OCI-LY1 (cell line): ENCODE measurements at regions not wholly inside any gene's neighbourhood (a gene's known extent, or its start where the extent isn't known, plus 50 kb on each side); places are given as distances from the start of the nearest gene placed in this dataset.

Experiments used
- H2AFZ ChIP-seq: fragments of 200-600 bp; sonication (generic), shearing (Covaris generic); 2 replicates; pipeline ENCODE4 v1.6.0; 2014; ENCODE audit warnings: antibody characterized with exemption, mild to moderate bottlenecking, low read length
- H3F3A ChIP-seq: fragments of 200-600 bp; sonication (generic), shearing (Covaris generic); 2 replicates; pipeline ENCODE4 v1.6.0; 2014; ENCODE audit warnings: mild to moderate bottlenecking, antibody characterized with exemption, low read length, moderate library complexity; ENCODE audit not compliant: insufficient read depth
- H3K27ac ChIP-seq: fragments of 200-600 bp; sonication (generic); 2 replicates; pipeline ENCODE4 v1.5.1; 2014; ENCODE audit warnings: low read length, mixed run types, mild to moderate bottlenecking, low read depth; ENCODE audit not compliant: poor library complexity, severe bottlenecking
- H3K27me3 ChIP-seq: fragments of 200-600 bp; sonication (generic); 2 replicates; pipeline ENCODE4 v1.6.0; 2014; ENCODE audit warnings: antibody characterized with exemption, mild to moderate bottlenecking, low read length, moderate library complexity; ENCODE audit not compliant: insufficient read depth
- H3K36me3 ChIP-seq: fragments of 200-600 bp; sonication (generic); 2 replicates; pipeline ENCODE4 v1.6.1; 2014; ENCODE audit warnings: mild to moderate bottlenecking, antibody characterized with exemption, low read length, moderate library complexity, mixed read lengths; ENCODE audit not compliant: insufficient read depth
- H3K4me1 ChIP-seq: fragments of 200-600 bp; sonication (generic); 2 replicates; pipeline ENCODE4 v1.5.1; 2014; ENCODE audit warnings: mild to moderate bottlenecking, low read length, moderate library complexity; ENCODE audit not compliant: insufficient read depth, severe bottlenecking
- H3K4me2 ChIP-seq: fragments of 200-600 bp; sonication (generic), shearing (Covaris generic); 2 replicates; pipeline ENCODE4 v1.6.1; 2014; ENCODE audit warnings: low read length
- H3K4me3 ChIP-seq: fragments of 200-600 bp; sonication (generic); 2 replicates; pipeline ENCODE4 v1.5.1; 2014; ENCODE audit warnings: low read length, low read depth, mild to moderate bottlenecking, mixed read lengths; ENCODE audit not compliant: poor library complexity, severe bottlenecking
- H3K79me2 ChIP-seq: fragments of 200-600 bp; shearing (Covaris generic); 2 replicates; pipeline ENCODE4 v1.6.1; 2016; ENCODE audit warnings: mixed run types, low read length, mixed read lengths; ENCODE audit not compliant: insufficient read depth
- H3K9ac ChIP-seq: fragments of 200-600 bp; sonication (generic), shearing (Covaris generic); 2 replicates; pipeline ENCODE4 v1.6.1; 2014; ENCODE audit warnings: mild to moderate bottlenecking, low read length, mixed read lengths
- H3K9me2 ChIP-seq: fragments of 200-600 bp; sonication (generic), shearing (Covaris generic); 2 replicates; pipeline ENCODE4 v1.6.1; 2014; ENCODE audit warnings: low read depth, mild to moderate bottlenecking, low read length, mixed read lengths
- H3K9me3 ChIP-seq: fragments of 200-600 bp; shearing (Covaris generic); 2 replicates; pipeline ENCODE4 v1.6.1; 2014; ENCODE audit warnings: low read length, mixed read lengths
- H4K20me1 ChIP-seq: fragments of 200-600 bp; sonication (generic), shearing (Covaris generic); 2 replicates; pipeline ENCODE4 v1.6.0; 2016; ENCODE audit warnings: mild to moderate bottlenecking, low read length; ENCODE audit not compliant: insufficient read depth
- CTCF ChIP-seq: fragments of 200-600 bp; sonication (generic), shearing (Covaris generic); IDR thresholded peaks from 2 replicates; pipeline ENCODE4 v1.5.1; 2017; ENCODE audit warnings: mild to moderate bottlenecking, antibody characterized with exemption, low read length, moderate library complexity, mixed read lengths
- EZH2 ChIP-seq: fragments of 200-600 bp; sonication (generic), shearing (Covaris generic); IDR thresholded peaks from 2 replicates; pipeline ENCODE4 v1.8.0; 2017; ENCODE audit warnings: borderline replicate concordance, mixed run types, mild to moderate bottlenecking, antibody characterized with exemption, low read length, moderate library complexity, mixed read lengths

DNA sequence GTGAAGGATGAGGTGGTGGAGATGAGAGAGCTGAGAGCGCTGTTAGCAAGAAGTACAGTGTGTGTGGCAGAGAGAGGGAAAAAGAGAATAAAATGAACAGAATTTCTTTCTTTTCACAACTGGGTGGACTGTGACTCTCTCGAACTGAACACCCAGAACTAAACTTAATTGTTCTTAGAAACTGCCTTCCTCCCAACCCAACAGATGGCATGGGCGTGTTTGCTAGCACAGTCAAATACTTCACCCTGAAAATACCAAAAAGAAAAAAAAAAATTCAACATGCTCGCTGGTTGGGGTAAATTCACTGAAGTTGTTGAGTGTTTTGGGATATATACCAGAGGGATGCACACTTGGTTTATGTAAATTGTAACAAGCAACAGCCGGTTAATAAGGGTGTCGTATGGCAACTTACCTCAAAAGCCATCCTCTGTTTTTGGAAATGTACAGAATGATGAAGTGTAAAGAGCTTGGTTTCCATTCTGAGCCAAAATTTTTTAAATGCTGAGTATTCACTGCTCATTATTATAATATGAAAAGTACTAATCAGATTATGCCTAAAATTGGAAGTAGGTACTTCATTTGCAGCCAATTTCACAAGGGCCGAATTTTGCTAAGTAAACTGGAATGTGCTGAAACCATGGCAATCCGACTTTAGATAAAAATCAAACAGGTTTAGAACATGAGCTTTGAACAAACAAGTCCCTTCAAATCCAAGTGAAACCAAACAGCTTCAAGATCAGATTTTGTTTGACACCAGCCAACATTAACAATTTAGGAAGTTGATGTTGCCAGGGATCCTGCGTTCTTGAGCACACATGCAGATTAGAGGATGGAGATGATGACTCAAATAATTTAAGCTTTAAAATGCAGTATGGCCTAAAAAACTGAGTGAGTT is 115.8 kb downstream of the ZIC5 start:
- H3F3A ChIP-seq = no peaks in the 10 kb centered on the region
- H3K36me3 ChIP-seq = no peaks in the 10 kb centered on the region
- no peaks in the 10 kb centered on the region for H3K27me3 ChIP-seq
- no peaks in the 10 kb centered on the region for H3K79me2 ChIP-seq
- no peak overlapping the region for H3K4me2 ChIP-seq
- no peak overlapping the region for H3K9ac ChIP-seq
- TF ChIP-seq EZH2 = no peak
- no peak for TF ChIP-seq CTCF
- no peak overlapping the region for H3K4me3 ChIP-seq
- H3K4me1 ChIP-seq = no peaks in the 10 kb centered on the region
- H4K20me1 ChIP-seq = no peaks in the 10 kb centered on the region
- no peak overlapping the region for H2AFZ ChIP-seq
- H3K9me2 ChIP-seq = no peaks in the 10 kb centered on the region
- no peaks in the 10 kb centered on the region for H3K9me3 ChIP-seq
- no peak overlapping the region for H3K27ac ChIP-seq

GRCh38 chr13:99854366-99854765 is 117.2 kb downstream of the ZIC5 start:
- Histone ChIP-seq H4K20me1 (no peaks in the 10 kb centered on the region), H3K79me2 (no peaks in the 10 kb centered on the region), H3K27me3 (no peaks in the 10 kb centered on the region), H3K9me2 (no peaks in the 10 kb centered on the region), H3K9me3 (no peaks in the 10 kb centered on the region), H3K27ac (no peak overlapping the region), H3K36me3 (no peaks in the 10 kb centered on the region), H2AFZ (no peak overlapping the region), H3K4me2 (no peak overlapping the region), H3K4me3 (no peak overlapping the region), H3K4me1 (no peaks in the 10 kb centered on the region), H3F3A (no peaks in the 10 kb centered on the region), H3K9ac (no peak overlapping the region)
- TF ChIP-seq EZH2 (no peak), CTCF (no peak)

DNA sequence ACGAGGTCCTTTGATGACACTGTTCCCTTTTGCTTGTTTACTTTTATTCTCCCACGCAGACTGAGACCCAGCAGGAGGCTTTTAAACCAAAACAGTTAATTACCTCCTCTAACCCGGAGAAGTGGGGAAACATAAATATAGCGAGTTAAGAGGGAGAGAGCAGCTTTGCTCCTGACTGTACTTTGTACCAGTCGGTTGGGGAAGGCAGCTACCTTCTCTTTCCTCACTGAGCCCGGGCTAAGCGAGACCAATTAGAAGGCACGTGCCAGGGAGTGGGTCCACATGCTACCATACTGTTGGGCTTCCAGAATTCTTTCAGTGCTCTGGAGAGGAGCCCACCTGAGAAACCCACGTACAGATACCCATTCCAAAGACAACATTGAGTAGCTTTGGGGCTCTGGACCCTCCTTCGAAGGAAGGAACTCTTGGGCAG is 124.2 kb downstream of the ZIC5 start:
- H3K27me3 ChIP-seq = no peaks in the 10 kb centered on the region
- no peaks in the 10 kb centered on the region for H3K9me2 ChIP-seq
- H3K9me3 ChIP-seq = no peaks in the 10 kb centered on the region
- H3K4me3 ChIP-seq = no peak overlapping the region
- TF ChIP-seq EZH2 (no peak), CTCF (no peak)
- H2AFZ ChIP-seq = no peak overlapping the region
- H3F3A ChIP-seq = no peaks in the 10 kb centered on the region
- H3K27ac ChIP-seq = no peak overlapping the region
- H3K36me3 ChIP-seq = no peaks in the 10 kb centered on the region
- H3K4me2 ChIP-seq = no peak overlapping the region
- H3K9ac ChIP-seq = no peak overlapping the region
- H3K79me2 ChIP-seq = no peaks in the 10 kb centered on the region
- H4K20me1 ChIP-seq = no peaks in the 10 kb centered on the region
- no peaks in the 10 kb centered on the region for H3K4me1 ChIP-seq
